Kidney epithelial cell (primary cell): ENCODE measurements at regions not wholly inside any gene's neighbourhood (a gene's known extent, or its start where the extent isn't known, plus 50 kb on each side); places are given as distances from the start of the nearest gene placed in this dataset.
"Not testable (repeated sequence)": the region's sequence is repeated elsewhere in the genome, so short reads cannot be mapped to it uniquely, and the experiment has no call there.

ENCODE experiments used
- DNase-seq: peaks from one replicate; pipeline ENCODE4 v3.0.0-alpha.2; 2010; ENCODE audit warnings: low read depth
- H3K27me3 ChIP-seq: 2 replicates; pipeline ENCODE4 v1.6.0; 2011; ENCODE audit warnings: low read length; ENCODE audit not compliant: control insufficient read depth, insufficient read depth
- H3K36me3 ChIP-seq: 2 replicates; pipeline ENCODE4 v1.5.1; 2011; ENCODE audit warnings: low read length; ENCODE audit not compliant: control insufficient read depth, insufficient read depth
- H3K4me3 ChIP-seq: 2 replicates; pipeline ENCODE4 v1.5.1; 2011; ENCODE audit warnings: low read depth, mild to moderate bottlenecking, control low read depth, low read length
- CTCF ChIP-seq: IDR thresholded peaks from 2 replicates; pipeline ENCODE4 v1.5.1; 2011; ENCODE audit warnings: mild to moderate bottlenecking, moderate library complexity, low read length, control low read depth, inconsistent platforms; ENCODE audit not compliant: insufficient read depth, poor library complexity, severe bottlenecking

- not testable (repeated sequence) for H3K4me3 ChIP-seq, DNase-seq, H3K36me3 ChIP-seq, H3K27me3 ChIP-seq
Observed at GRCh38 chr4:17436047-17436749, 75.7 kb downstream of the QDPR start.

GRCh38 chr4:17433827-17434226 lies 78.1 kb downstream of the QDPR start:
- no peaks in the 10 kb centered on the region for H3K27me3 ChIP-seq
- no peak for TF ChIP-seq CTCF
- no peak overlapping the region for H3K4me3 ChIP-seq
- no peaks in the 10 kb centered on the region for H3K36me3 ChIP-seq
- no peak for DNase-seq

GRCh38 chr4:17427991-17428390 lies 83.9 kb downstream of the QDPR start:
- H3K4me3 ChIP-seq: no peak overlapping the region
- no peaks in the 10 kb centered on the region for H3K36me3 ChIP-seq
- TF ChIP-seq CTCF: no peak
- DNase-seq: no peak
- H3K27me3 ChIP-seq: no peaks in the 10 kb centered on the region

GRCh38 chr4:17426222-17426621 lies 85.7 kb downstream of the QDPR start:
- no peak overlapping the region for H3K4me3 ChIP-seq
- no peak for DNase-seq
- TF ChIP-seq CTCF: no peak
- no peaks in the 10 kb centered on the region for H3K27me3 ChIP-seq
- H3K36me3 ChIP-seq: no peaks in the 10 kb centered on the region

- Histone ChIP-seq H3K27me3 (no peaks in the 10 kb centered on the region), H3K36me3 (no peaks in the 10 kb centered on the region), H3K4me3 (no peak overlapping the region)
- DNase-seq: no peak
- TF ChIP-seq CTCF: no peak
Observed at GRCh38 chr4:17418010-17418409, 93.9 kb downstream of the QDPR start.

- no peak for TF ChIP-seq CTCF
- DNase-seq: no peak
- Histone ChIP-seq H3K4me3 (no peak overlapping the region), H3K27me3 (no peaks in the 10 kb centered on the region), H3K36me3 (no peaks in the 10 kb centered on the region)
Observed at GRCh38 chr4:17414392-17414791, 97.5 kb downstream of the QDPR start.
